Osteocyte (in vitro differentiated cells): ENCODE measurements at regions not wholly inside any gene's neighbourhood (a gene's known extent, or its start where the extent isn't known, plus 50 kb on each side); places are given as distances from the start of the nearest gene placed in this dataset. TPM values are rescaled to one million over a fixed set of nuclear protein-coding genes. Genes with fewer than 3 reads are reported as not detected.
"Not testable (repeated sequence)": the region's sequence is repeated elsewhere in the genome, so short reads cannot be mapped to it uniquely, and the experiment has no call there.

ENCODE experiments used
- DNase-seq: peaks from one replicate; pipeline ENCODE4 v3.0.0; 2021; ENCODE audit warnings: mixed read lengths; ENCODE audit not compliant: unreplicated experiment; ENCODE audit errors: extremely low spot score
- H3K27ac Mint-ChIP-seq: one replicate; pipeline ENCODE4 v1.8.0; 2021; ENCODE audit warnings: mild to moderate bottlenecking, mixed read lengths; ENCODE audit not compliant: unreplicated experiment
- H3K27me3 Mint-ChIP-seq: one replicate; pipeline ENCODE4 v1.8.0; 2021; ENCODE audit warnings: mixed read lengths; ENCODE audit not compliant: unreplicated experiment
- H3K36me3 Mint-ChIP-seq: one replicate; pipeline ENCODE4 v1.8.0; 2021; ENCODE audit warnings: mixed read lengths; ENCODE audit not compliant: unreplicated experiment
- H3K4me1 Mint-ChIP-seq: one replicate; pipeline ENCODE4 v1.8.0; 2021; ENCODE audit warnings: mixed read lengths; ENCODE audit not compliant: unreplicated experiment
- H3K4me3 Mint-ChIP-seq: one replicate; pipeline ENCODE4 v1.8.0; 2021; ENCODE audit warnings: mild to moderate bottlenecking, moderate library complexity, mixed read lengths; ENCODE audit not compliant: unreplicated experiment
- H3K9me3 Mint-ChIP-seq: one replicate; pipeline ENCODE4 v1.8.0; 2021; ENCODE audit warnings: mixed read lengths; ENCODE audit not compliant: unreplicated experiment
- microRNA-seq: library from miRNA; unstranded; fragments of <30 nt; microRNA quantifications from one replicate; pipeline ENCODE4 v1.1.0, GENCODE V29; 2020; ENCODE audit not compliant: unreplicated experiment

GRCh38 chr2:89296820-89297398 is 605.4 kb downstream of the RPIA start:
- H3K4me1 Mint-ChIP-seq, H3K27ac Mint-ChIP-seq, H3K36me3 Mint-ChIP-seq, H3K4me3 Mint-ChIP-seq, H3K9me3 Mint-ChIP-seq, DNase-seq, H3K27me3 Mint-ChIP-seq: not testable (repeated sequence)

GRCh38 chr2:89299196-89299595 is 607.7 kb downstream of the RPIA start:
- H3K27me3 Mint-ChIP-seq, H3K36me3 Mint-ChIP-seq, DNase-seq: not testable (repeated sequence)

GRCh38 chr2:89305623-89306022 is 614.1 kb downstream of the RPIA start:
- H3K4me1 Mint-ChIP-seq, H3K9me3 Mint-ChIP-seq, DNase-seq, H3K27me3 Mint-ChIP-seq, H3K4me3 Mint-ChIP-seq, H3K27ac Mint-ChIP-seq, H3K36me3 Mint-ChIP-seq: not testable (repeated sequence)

More at GRCh38 chr2:89299196-89299595, 607.7 kb downstream of the RPIA start:
- H3K9me3 Mint-ChIP-seq, H3K4me3 Mint-ChIP-seq, H3K27ac Mint-ChIP-seq, H3K4me1 Mint-ChIP-seq: not testable (repeated sequence)

DNA sequence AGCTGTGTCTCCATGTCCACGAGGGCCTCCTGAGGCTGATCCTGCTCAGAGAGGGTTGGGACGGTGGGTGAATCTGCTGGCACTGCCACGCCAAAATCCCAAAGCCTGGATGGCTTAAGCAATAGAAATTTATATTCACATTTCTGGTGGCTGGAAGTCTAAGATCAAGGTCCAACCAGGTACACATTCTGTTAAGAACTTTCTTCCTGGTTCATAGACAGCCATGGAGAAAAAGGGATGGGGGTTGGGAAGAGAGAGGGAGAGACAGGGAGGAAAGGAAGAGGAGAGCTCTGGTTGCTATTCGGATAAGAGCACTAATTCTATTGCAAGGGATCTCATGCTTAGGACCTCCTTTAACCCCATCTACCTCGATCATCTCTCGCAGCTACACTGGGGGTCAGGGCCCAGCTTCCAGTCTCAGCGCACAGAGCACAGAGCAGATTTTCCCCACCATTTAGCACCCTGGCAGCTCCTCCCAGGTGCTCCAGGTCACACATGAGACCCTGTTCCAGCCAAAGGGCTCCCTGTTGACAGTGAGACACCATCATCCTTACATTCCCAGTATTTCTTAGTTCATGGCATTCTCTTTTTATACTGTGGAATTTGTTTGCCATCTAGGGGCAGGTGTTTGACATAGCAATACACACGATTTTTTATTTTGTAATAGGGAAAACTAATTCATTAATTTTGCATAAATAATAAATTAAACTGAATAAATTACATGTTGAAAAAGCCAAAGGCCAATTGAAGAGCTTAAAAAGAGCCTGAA is 615.6 kb downstream of the RPIA start:
- not testable (repeated sequence) for DNase-seq, H3K27ac Mint-ChIP-seq, H3K4me3 Mint-ChIP-seq, H3K4me1 Mint-ChIP-seq, H3K27me3 Mint-ChIP-seq, H3K36me3 Mint-ChIP-seq, H3K9me3 Mint-ChIP-seq

- not testable (repeated sequence) for H3K4me3 Mint-ChIP-seq, H3K4me1 Mint-ChIP-seq, H3K27me3 Mint-ChIP-seq, DNase-seq, H3K36me3 Mint-ChIP-seq, H3K27ac Mint-ChIP-seq, H3K9me3 Mint-ChIP-seq
These were observed 627.5 kb downstream of the RPIA start for GRCh38 chr2:89318990-89319389.

DNA sequence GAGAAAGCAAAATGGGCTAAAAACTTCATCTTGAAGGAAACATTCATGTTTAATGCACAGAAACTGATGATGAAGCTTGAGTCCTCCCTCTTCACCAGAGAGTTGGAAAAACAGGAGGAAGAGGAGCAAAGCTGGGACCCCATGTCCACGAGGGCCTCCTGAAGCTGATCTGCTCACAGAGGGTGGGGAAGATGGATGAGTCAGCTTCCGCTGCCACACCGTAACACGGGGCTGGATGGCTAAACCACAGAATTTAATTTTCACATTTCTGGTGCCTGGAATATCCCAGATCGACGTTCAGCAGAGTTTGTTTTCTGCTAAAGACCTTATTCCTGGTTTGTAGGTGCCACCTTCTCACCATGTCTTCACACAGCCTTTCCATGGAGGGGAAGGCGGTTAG is 634.4 kb downstream of the RPIA start:
- not testable (repeated sequence) for H3K27me3 Mint-ChIP-seq, H3K4me1 Mint-ChIP-seq, H3K4me3 Mint-ChIP-seq, H3K27ac Mint-ChIP-seq, H3K9me3 Mint-ChIP-seq, DNase-seq, H3K36me3 Mint-ChIP-seq

DNA sequence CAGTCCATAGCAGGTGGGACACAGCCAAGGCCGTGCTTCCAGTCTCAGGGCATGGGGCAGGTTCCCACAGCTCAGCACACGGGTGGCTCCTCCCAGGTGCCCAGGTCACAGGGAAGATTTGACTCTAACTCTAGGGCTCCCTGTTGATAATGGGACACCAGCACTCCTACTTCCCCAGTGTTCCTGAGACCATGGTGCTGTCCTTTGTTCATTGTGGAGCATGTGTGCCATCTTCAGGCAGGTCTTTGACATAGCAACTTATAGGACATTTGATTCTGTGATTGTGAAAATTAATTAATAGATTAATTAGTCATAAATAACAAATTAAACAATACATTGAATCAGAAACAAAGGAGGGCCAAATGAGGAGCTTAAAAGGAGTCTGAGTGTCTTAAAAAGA is 635.0 kb downstream of the RPIA start:
- not testable (repeated sequence) for H3K9me3 Mint-ChIP-seq, DNase-seq, H3K27me3 Mint-ChIP-seq, H3K4me1 Mint-ChIP-seq, H3K27ac Mint-ChIP-seq, H3K36me3 Mint-ChIP-seq, H3K4me3 Mint-ChIP-seq

DNA sequence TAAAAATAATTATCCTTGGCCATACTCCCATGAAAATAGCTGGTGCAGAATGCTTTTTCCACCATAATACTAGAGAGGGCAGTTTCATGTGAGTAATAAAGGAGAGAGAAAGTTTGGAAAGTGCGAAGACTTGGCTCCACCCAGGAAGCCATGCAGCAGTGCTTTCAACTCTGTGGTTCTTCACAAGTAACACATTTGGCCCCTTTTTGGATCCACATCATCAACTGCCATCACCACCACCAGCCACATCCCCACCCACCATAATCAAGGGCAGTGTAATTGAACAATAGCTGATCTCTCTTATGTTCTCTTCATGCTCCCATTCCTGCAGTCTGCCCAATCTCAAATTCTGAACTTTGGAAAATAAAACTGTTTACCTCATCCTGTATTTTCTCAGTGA is 637.3 kb downstream of the RPIA start:
- not testable (repeated sequence) for H3K27ac Mint-ChIP-seq, DNase-seq, H3K4me3 Mint-ChIP-seq, H3K27me3 Mint-ChIP-seq, H3K9me3 Mint-ChIP-seq, H3K4me1 Mint-ChIP-seq, H3K36me3 Mint-ChIP-seq

Small RNAs in the stretch of these regions (microRNA-seq; reads per million reads assigned to microRNA genes)
- not detected for gene MIR4436A
